BJ (cell line): ENCODE measurements at regions not wholly inside any gene's neighbourhood (a gene's known extent, or its start where the extent isn't known, plus 50 kb on each side); places are given as distances from the start of the nearest gene placed in this dataset.

Experiments used
- CTCF ChIA-PET: fragments of 350-600 bp; formaldehyde crosslinking; extraction: SDS; loops from one replicate; lab custom pipeline; 2021; ENCODE audit warnings: antibody characterized with exemption, inconsistent platforms; lab: Yijun Ruan, JAX
- POLR2A ChIA-PET: fragments of 300-600 bp; sonication (Branson Sonifier 250); formaldehyde crosslinking; extraction: SDS; loops from one replicate; lab custom pipeline; 2021; ENCODE audit warnings: antibody characterized with exemption; lab: Charles Lee
- DNase-seq: peaks from one replicate; pipeline ENCODE4 v3.0.0-alpha.2; 2011; ENCODE audit warnings: low read depth
- H3K27me3 ChIP-seq: 2 replicates; pipeline ENCODE4 v1.6.0; 2011; ENCODE audit warnings: low read length; ENCODE audit not compliant: control insufficient read depth, insufficient read depth
- H3K36me3 ChIP-seq: 2 replicates; pipeline ENCODE4 v1.5.1; 2011; ENCODE audit warnings: low read length; ENCODE audit not compliant: control insufficient read depth, insufficient read depth
- H3K4me3 ChIP-seq: 2 replicates; pipeline ENCODE4 v1.5.1; 2011; ENCODE audit warnings: low read depth, mild to moderate bottlenecking, control low read depth, low read length
- TF ChIP-seq, protein P1 (sequence below): IDR thresholded peaks from 2 replicates; pipeline ENCODE4 v1.5.1; 2011; ENCODE audit warnings: low read depth, mild to moderate bottlenecking, control low read depth, inconsistent platforms, low read length, moderate library complexity; ENCODE audit not compliant: insufficient read depth

- CTCF ChIA-PET: no interaction called here
- H3K4me3 ChIP-seq: no peak overlapping the region
- POLR2A ChIA-PET: no interaction called here
Measured at GRCh38 chr13:84487752-84488151, 605.5 kb upstream of the SLITRK1 start.

GRCh38 chr13:84481958-84482357, 599.7 kb upstream of the SLITRK1 start:
- H3K4me3 ChIP-seq: no peak overlapping the region
- H3K27me3 ChIP-seq: no peaks in the 10 kb centered on the region
- no peaks in the 10 kb centered on the region for H3K36me3 ChIP-seq
- DNase-seq: peak; percentile 9
- ChIA-PET POLR2A (no interaction called here), CTCF (no interaction called here)
- TF ChIP-seq, protein P1, sequence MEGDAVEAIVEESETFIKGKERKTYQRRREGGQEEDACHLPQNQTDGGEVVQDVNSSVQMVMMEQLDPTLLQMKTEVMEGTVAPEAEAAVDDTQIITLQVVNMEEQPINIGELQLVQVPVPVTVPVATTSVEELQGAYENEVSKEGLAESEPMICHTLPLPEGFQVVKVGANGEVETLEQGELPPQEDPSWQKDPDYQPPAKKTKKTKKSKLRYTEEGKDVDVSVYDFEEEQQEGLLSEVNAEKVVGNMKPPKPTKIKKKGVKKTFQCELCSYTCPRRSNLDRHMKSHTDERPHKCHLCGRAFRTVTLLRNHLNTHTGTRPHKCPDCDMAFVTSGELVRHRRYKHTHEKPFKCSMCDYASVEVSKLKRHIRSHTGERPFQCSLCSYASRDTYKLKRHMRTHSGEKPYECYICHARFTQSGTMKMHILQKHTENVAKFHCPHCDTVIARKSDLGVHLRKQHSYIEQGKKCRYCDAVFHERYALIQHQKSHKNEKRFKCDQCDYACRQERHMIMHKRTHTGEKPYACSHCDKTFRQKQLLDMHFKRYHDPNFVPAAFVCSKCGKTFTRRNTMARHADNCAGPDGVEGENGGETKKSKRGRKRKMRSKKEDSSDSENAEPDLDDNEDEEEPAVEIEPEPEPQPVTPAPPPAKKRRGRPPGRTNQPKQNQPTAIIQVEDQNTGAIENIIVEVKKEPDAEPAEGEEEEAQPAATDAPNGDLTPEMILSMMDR: no peak

More at GRCh38 chr13:84487752-84488151, 605.5 kb upstream of the SLITRK1 start:
- Histone ChIP-seq H3K36me3 (no peaks in the 10 kb centered on the region), H3K27me3 (no peaks in the 10 kb centered on the region)
- TF ChIP-seq, protein P1: no peak
- DNase-seq: no peak

- no peak overlapping the region for H3K4me3 ChIP-seq
- TF ChIP-seq, protein P1: no peak
- POLR2A ChIA-PET: no interaction called here
- no peaks in the 10 kb centered on the region for H3K36me3 ChIP-seq
- CTCF ChIA-PET: no interaction called here
- no peak for DNase-seq
- H3K27me3 ChIP-seq: no peaks in the 10 kb centered on the region
Measured at GRCh38 chr13:84479656-84480055, 597.4 kb upstream of the SLITRK1 start.

GRCh38 chr13:84470528-84470927, 588.3 kb upstream of the SLITRK1 start:
- ChIA-PET POLR2A (no interaction called here), CTCF (no interaction called here)
- no peaks in the 10 kb centered on the region for H3K36me3 ChIP-seq
- H3K4me3 ChIP-seq: no peak overlapping the region
- DNase-seq: no peak
- H3K27me3 ChIP-seq: no peaks in the 10 kb centered on the region
- TF ChIP-seq, protein P1: no peak

DNA sequence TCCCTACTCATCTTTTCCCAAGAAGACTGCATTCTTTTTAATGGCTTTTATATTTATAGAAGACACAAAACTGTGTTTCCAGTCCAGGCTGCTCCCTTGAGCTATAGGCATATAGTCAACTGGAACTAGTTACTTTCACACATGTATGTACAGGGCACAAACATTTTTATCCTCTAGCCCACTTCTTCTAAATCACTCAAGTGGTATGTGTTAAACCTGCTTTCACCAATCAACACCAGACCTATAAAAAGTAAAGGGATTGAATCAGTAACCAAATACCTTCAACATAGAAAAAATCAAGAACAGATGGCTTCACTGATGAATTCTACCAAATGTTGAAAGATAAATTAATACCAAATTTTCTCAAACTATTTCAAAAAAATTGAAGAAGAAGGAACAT, 584.2 kb upstream of the SLITRK1 start:
- POLR2A ChIA-PET: no interaction called here
- TF ChIP-seq, protein P1: no peak
- H3K4me3 ChIP-seq: no peak overlapping the region
- no peak for DNase-seq
- no peaks in the 10 kb centered on the region for H3K27me3 ChIP-seq
- no peaks in the 10 kb centered on the region for H3K36me3 ChIP-seq
- CTCF ChIA-PET: no interaction called here
